HFF-Myc (cell line): ENCODE measurements at regions not wholly inside any gene's neighbourhood (a gene's known extent, or its start where the extent isn't known, plus 50 kb on each side); places are given as distances from the start of the nearest gene placed in this dataset.
"Not testable (repeated sequence)": the region's sequence is repeated elsewhere in the genome, so short reads cannot be mapped to it uniquely, and the experiment has no call there.

Experiments used
- DNase-seq: peaks from one replicate; pipeline ENCODE4 v3.0.0-alpha.2; 2011; ENCODE audit warnings: low read depth; ENCODE audit errors: extremely low read depth
- H3K4me3 ChIP-seq: replicated peaks from 2 replicates; pipeline ENCODE4 v1.5.1; 2011; ENCODE audit warnings: low read depth, mild to moderate bottlenecking, control low read depth, low read length
- CTCF ChIP-seq: IDR thresholded peaks from 2 replicates; pipeline ENCODE4 v1.5.1; 2012; ENCODE audit warnings: mild to moderate bottlenecking, low read depth, low read length, control low read depth; ENCODE audit errors: missing control alignments

DNA sequence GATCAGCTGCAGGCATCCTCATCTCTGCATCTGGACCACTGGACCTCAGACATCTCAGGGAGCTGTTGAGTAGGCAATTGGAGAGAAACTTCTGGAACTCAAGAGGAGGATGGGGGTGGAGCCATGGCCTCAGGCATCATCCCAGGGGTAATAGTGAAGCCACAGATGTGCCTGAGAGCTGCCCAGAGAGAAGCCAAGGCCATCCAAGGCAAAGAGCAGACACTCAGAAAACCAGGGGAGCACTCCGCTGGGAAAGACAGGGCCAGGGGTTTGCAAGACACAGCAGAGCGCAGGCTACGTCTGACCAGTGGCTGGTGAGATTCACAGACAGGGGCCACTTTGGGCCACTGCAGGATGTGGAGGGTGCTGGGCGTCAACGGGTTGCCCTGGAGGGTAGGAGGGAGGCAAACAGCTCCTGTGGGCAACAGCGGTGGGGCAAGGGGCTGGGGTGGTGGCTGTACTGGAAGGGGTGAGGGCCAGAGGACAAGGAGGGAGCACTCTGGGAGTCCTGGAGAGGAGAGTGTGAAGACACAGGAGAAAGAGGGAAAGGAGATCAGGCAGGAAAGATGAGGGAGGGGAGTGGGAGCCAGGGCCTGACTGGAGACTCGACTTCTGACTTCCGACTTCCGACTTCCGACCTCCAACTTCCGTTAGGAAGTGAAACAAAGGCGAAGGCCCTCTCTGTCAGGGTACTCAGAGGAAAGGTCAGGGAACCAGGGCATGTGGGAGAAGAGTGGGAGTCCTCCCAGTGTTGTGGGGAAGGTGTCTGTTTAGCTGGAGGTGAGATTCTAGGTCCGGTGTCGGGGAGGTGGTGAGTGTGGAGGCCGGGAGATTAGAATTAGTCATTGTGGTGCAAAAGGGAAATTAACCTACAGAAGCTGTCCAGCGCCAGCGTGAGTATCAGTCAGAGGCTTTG lies 69.7 kb upstream of the ANTXRL start:
- TF ChIP-seq CTCF: no peak
- no peak for DNase-seq

DNA sequence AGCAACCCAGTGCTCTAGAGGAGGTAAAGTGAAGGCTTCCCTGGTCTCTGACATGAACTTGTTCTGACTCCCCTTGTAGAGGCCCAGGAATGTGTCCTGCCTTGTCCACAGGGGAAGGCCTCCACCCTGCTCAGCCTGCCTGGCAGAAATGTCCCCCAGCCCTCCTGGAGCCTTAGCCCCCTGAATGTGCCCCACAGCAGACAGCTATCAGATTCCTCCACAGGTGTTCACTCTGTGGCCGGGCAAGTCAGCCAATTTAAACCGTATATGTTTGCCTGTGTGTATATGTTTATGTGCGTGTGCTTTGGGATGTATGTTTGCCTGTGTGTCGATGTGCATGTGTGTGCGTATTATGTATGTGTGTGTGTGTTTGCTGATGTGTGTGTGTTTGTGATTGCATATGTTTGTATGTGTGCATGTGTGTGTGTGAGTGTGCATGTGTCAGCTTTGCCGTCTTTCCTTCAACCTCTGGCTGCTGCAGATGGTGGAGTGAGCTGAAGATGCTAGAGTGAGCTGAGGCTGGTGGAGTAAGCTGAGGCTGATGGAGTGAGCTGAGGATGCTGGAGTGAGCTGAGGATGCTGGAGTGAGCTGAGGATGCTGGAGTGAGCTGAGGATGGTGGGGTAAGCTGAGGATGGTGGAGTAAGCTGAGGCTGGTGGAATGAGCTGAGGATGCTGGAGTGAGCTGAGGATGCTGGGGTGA lies 68.9 kb upstream of the ANTXRL start:
- no peak for DNase-seq
- TF ChIP-seq CTCF: no peak
- no peak overlapping the region for H3K4me3 ChIP-seq

More for the DNA sequence above, 69.7 kb upstream of the ANTXRL start:
- H3K4me3 ChIP-seq: no peak overlapping the region

GRCh38 chr10:46218921-46219320 lies 67.9 kb upstream of the ANTXRL start:
- no peak overlapping the region for H3K4me3 ChIP-seq
- no peak for TF ChIP-seq CTCF
- DNase-seq: no peak

GRCh38 chr10:46219431-46219990 lies 67.3 kb upstream of the ANTXRL start:
- H3K4me3 ChIP-seq, DNase-seq: not testable (repeated sequence)

DNA sequence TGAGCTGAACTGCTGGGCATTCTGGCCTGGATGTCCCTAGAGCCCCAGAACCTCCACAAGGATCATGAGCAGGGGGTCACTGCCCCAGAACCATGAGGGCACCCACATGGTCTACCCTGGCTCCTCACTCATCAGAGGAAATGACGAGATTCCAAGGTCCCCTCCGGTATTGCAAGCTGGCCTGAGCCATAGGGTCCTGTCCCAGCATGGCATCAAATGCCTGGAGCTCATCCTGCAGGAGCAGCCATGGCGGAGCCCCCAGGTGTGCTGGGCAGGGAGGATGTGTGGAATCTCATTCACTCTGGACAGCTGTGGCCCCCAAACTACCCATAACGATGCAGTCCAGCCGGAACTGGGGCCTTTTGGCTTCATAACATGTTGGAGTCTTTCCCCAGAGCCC lies 66.6 kb upstream of the ANTXRL start:
- no peak for TF ChIP-seq CTCF
- no peak for DNase-seq
- no peak overlapping the region for H3K4me3 ChIP-seq

DNA sequence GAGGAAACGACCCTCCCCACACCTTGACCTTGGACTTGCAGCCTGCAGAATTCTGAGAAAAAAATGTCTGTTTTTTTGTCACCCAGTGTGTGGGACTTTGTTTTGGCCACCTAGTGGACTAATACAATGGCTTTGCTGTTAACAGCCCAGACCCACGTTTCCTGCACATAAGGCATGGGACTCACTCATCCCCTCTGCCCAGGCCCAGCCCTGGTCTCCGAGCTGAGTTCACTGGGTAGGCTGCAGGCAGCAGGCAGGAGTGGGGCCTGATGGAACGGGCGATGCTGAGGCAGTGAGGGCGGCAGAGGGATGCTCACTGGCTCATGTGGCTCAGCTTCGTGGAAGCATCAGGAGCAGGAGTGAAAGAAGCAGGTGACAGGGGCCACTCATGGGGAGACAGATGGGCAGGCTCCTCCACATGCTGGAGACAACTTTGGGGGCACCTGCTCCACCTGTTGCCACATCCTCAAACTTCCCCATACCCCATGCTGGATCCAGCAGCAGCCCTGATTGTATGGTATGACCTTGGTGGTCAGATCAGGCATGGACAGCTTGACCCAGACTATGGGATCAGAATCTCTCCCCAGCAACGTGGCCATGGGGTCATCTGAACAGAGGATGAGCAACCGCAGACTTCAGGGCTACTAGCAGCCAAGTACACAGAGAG lies 65.8 kb upstream of the ANTXRL start:
- H3K4me3 ChIP-seq: no peak overlapping the region
- DNase-seq: no peak
- no peak for TF ChIP-seq CTCF
